ENCODE measurements at regions not wholly inside any gene's neighbourhood (a gene's known extent, or its start where the extent isn't known, plus 50 kb on each side); places are given as distances from the start of the nearest gene placed in this dataset.
A peak's percentile ranks its signal among the peaks of the same experiment; 100 is the strongest.

DNA sequence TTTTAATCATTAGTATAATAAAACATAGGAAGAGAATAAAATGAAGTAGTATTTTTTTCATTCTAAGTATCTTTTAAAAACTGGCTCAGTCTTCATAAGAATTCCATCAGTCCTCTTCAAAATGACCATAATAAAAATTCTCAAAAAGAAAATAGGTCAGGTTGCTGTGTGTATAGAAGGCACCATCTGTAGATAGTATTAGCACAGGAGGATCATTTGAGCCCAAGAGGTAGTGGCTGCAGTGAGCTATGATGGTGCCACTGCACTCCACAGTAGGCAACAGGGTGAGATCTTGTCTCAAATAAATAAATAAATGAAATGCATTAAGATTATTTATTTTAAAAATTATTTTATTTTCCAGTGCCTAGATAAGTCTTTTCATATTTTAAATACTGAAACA, 475.8 kb downstream of the ZNF804A start:
- Mint-ChIP-seq H3K27ac (no peak overlapping the region), H3K4me3 (no peak overlapping the region), H3K4me1 (no peaks in the 10 kb centered on the region), H3K9me3 (no peaks in the 10 kb centered on the region), H3K36me3 (no peaks in the 10 kb centered on the region), H3K27me3 (ENCODE audit: insufficient read depth, low read depth) (no peaks in the 10 kb centered on the region)
- H3K4me3 ChIP-seq = no peak overlapping the region
- no peak overlapping the region for H3K9ac ChIP-seq
- H3K27me3 ChIP-seq = no peaks in the 10 kb centered on the region
- H3K4me1 ChIP-seq = no peaks in the 10 kb centered on the region
- H2AFZ ChIP-seq (replicated peaks) = no peak overlapping the region
- no peaks in the 10 kb centered on the region for H3K9me3 ChIP-seq (ENCODE audit: low read depth)
- DNase-seq (ENCODE audit: low spot score) = no peak
- no peaks in the 10 kb centered on the region for H3K36me3 ChIP-seq
- H3K27ac ChIP-seq = no peak overlapping the region
- H3K79me2 ChIP-seq (ENCODE audit: low read depth) = no peaks in the 10 kb centered on the region
- H3F3A ChIP-seq (ENCODE audit: low read depth) = no peaks in the 10 kb centered on the region
- no peak for TF ChIP-seq EZH2 (IDR thresholded peaks at IDR 0.05)
- H4K20me1 ChIP-seq (ENCODE audit: low read depth) = no peaks in the 10 kb centered on the region
- H3K4me2 ChIP-seq = no peak overlapping the region

DNA sequence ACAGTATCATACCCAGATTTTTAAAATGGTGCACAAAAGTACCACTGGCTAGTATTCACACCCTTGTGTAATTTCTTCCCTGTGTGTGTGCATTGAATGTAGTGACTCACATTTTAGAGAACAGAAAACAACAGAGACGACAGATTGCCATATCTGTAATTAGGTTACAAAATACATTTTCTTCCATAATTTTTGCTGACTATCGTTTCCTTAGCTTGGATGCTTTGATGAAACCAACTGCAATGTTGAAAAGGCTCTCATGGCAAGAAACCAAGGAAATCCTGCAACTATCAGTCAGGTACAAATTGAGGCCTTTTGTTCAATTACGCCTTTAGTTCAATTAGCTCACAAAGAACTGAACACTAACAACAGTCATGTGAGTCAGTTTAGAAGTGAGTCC, 484.4 kb downstream of the ZNF804A start:
- Histone ChIP-seq H3K4me3 (no peak overlapping the region), H3K36me3 (no peaks in the 10 kb centered on the region)

GRCh38 chr2:185108588-185108987, 510.3 kb downstream of the ZNF804A start:
- no peaks in the 10 kb centered on the region for H3K27me3 ChIP-seq
- H3K27ac Mint-ChIP-seq = no peak overlapping the region
- no peak overlapping the region for H3K27ac ChIP-seq
- TF ChIP-seq, protein P1, sequence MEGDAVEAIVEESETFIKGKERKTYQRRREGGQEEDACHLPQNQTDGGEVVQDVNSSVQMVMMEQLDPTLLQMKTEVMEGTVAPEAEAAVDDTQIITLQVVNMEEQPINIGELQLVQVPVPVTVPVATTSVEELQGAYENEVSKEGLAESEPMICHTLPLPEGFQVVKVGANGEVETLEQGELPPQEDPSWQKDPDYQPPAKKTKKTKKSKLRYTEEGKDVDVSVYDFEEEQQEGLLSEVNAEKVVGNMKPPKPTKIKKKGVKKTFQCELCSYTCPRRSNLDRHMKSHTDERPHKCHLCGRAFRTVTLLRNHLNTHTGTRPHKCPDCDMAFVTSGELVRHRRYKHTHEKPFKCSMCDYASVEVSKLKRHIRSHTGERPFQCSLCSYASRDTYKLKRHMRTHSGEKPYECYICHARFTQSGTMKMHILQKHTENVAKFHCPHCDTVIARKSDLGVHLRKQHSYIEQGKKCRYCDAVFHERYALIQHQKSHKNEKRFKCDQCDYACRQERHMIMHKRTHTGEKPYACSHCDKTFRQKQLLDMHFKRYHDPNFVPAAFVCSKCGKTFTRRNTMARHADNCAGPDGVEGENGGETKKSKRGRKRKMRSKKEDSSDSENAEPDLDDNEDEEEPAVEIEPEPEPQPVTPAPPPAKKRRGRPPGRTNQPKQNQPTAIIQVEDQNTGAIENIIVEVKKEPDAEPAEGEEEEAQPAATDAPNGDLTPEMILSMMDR (IDR thresholded peaks at IDR 0.05) = peak; percentile 17
- TF ChIP-seq EZH2 (IDR thresholded peaks at IDR 0.05) (no peak), EZH2phosphoT487 (IDR thresholded peaks at IDR 0.05) (no peak)
- H3K4me2 ChIP-seq = no peak overlapping the region
- no peaks in the 10 kb centered on the region for H3K79me2 ChIP-seq (ENCODE audit: low read depth)
- H3K9ac ChIP-seq = no peak overlapping the region
- H3K36me3 Mint-ChIP-seq = no peaks in the 10 kb centered on the region
- no peaks in the 10 kb centered on the region for H3K9me3 ChIP-seq (ENCODE audit: low read depth)
- H4K20me1 ChIP-seq (ENCODE audit: low read depth) = no peaks in the 10 kb centered on the region
- no peaks in the 10 kb centered on the region for H3K36me3 ChIP-seq
- H3K9me3 Mint-ChIP-seq = no peaks in the 10 kb centered on the region
- no peaks in the 10 kb centered on the region for H3F3A ChIP-seq (ENCODE audit: low read depth)
- no peak overlapping the region for H3K4me3 ChIP-seq
- DNase-seq (ENCODE audit: low spot score) = no peak
- no peaks in the 10 kb centered on the region for H3K4me1 ChIP-seq
- no peaks in the 10 kb centered on the region for H3K4me1 Mint-ChIP-seq
- H3K27me3 Mint-ChIP-seq (ENCODE audit: insufficient read depth, low read depth) = no peaks in the 10 kb centered on the region
- H3K4me3 Mint-ChIP-seq = no peak overlapping the region
- H2AFZ ChIP-seq (replicated peaks) = no peak overlapping the region

More for the DNA sequence above, 484.4 kb downstream of the ZNF804A start:
- Mint-ChIP-seq H3K4me1 (no peaks in the 10 kb centered on the region), H3K27ac (no peak overlapping the region), H3K9me3 (no peaks in the 10 kb centered on the region), H3K4me3 (no peak overlapping the region), H3K27me3 (ENCODE audit: insufficient read depth, low read depth) (no peaks in the 10 kb centered on the region), H3K36me3 (no peaks in the 10 kb centered on the region)
- no peaks in the 10 kb centered on the region for H3K9me3 ChIP-seq (ENCODE audit: low read depth)
- H4K20me1 ChIP-seq (ENCODE audit: low read depth) = no peaks in the 10 kb centered on the region
- H3F3A ChIP-seq (ENCODE audit: low read depth) = no peaks in the 10 kb centered on the region
- H2AFZ ChIP-seq (replicated peaks) = peak overlapping the region; percentile 47
- H3K79me2 ChIP-seq (ENCODE audit: low read depth) = no peaks in the 10 kb centered on the region
- H3K9ac ChIP-seq = no peak overlapping the region
- H3K4me2 ChIP-seq = no peak overlapping the region
- no peaks in the 10 kb centered on the region for H3K4me1 ChIP-seq
- DNase-seq (ENCODE audit: low spot score) = no peak
- no peak overlapping the region for H3K27ac ChIP-seq
- no peaks in the 10 kb centered on the region for H3K27me3 ChIP-seq
- TF ChIP-seq EZH2phosphoT487 (IDR thresholded peaks at IDR 0.05) (no peak), EZH2 (IDR thresholded peaks at IDR 0.05) (no peak)
- TF ChIP-seq, protein P1 (IDR thresholded peaks at IDR 0.05) = no peak

DNA sequence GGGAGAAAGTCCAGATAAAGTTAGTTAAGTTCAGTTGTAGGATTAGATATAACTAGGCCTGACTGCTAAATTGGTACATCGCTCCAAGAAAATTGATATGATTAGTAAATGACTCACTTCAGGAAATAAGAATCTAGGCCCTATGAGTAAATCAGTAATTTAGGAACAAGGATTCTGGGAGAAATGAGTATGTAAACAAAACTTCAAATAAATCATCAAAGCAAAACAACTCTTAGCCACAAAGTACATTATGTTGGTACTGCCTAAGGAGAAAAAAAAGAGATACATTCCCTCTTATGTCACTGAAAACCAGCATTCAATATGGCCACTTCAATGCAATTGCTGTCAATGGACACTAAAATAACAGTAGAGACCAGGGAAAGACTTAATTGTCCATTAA, 529.1 kb downstream of the ZNF804A start:
- no peaks in the 10 kb centered on the region for H3K9me3 ChIP-seq (ENCODE audit: low read depth)
- H3K27me3 Mint-ChIP-seq (ENCODE audit: insufficient read depth, low read depth) = no peaks in the 10 kb centered on the region
- TF ChIP-seq, protein P1 (IDR thresholded peaks at IDR 0.05) = no peak
- TF ChIP-seq EZH2phosphoT487 (IDR thresholded peaks at IDR 0.05) = no peak
- TF ChIP-seq EZH2 (IDR thresholded peaks at IDR 0.05) = no peak
- no peaks in the 10 kb centered on the region for H4K20me1 ChIP-seq (ENCODE audit: low read depth)
- no peak overlapping the region for H3K27ac ChIP-seq
- no peaks in the 10 kb centered on the region for H3K4me1 ChIP-seq
- no peak overlapping the region for H3K27ac Mint-ChIP-seq
- H3F3A ChIP-seq (ENCODE audit: low read depth) = no peaks in the 10 kb centered on the region
- no peaks in the 10 kb centered on the region for H3K27me3 ChIP-seq
- H2AFZ ChIP-seq (replicated peaks) = no peak overlapping the region
- H3K4me2 ChIP-seq = no peak overlapping the region
- H3K36me3 Mint-ChIP-seq = no peaks in the 10 kb centered on the region
- H3K36me3 ChIP-seq = no peaks in the 10 kb centered on the region
- H3K79me2 ChIP-seq (ENCODE audit: low read depth) = no peaks in the 10 kb centered on the region
- H3K4me1 Mint-ChIP-seq = no peaks in the 10 kb centered on the region
- no peak overlapping the region for H3K4me3 Mint-ChIP-seq
- H3K9me3 Mint-ChIP-seq = no peaks in the 10 kb centered on the region
- no peak for DNase-seq (ENCODE audit: low spot score)
- no peak overlapping the region for H3K4me3 ChIP-seq
- no peak overlapping the region for H3K9ac ChIP-seq
